SK-N-SH (cell line): ENCODE measurements at regions not wholly inside any gene's neighbourhood (a gene's known extent, or its start where the extent isn't known, plus 50 kb on each side); places are given as distances from the start of the nearest gene placed in this dataset.

Experiments
- CTCF ChIA-PET: fragments of 300-600, 350-600 bp; formaldehyde crosslinking; extraction: SDS; loops from one replicate; lab custom pipeline; 2021; lab: Yijun Ruan, JAX
- POLR2A ChIA-PET: fragments of 350-600 bp; sonication (Branson Sonifier 250); formaldehyde crosslinking; extraction: SDS; loops from one replicate; lab custom pipeline; 2020; ENCODE audit warnings: antibody characterized with exemption, inconsistent platforms; lab: Yijun Ruan, JAX
- DNase-seq: peaks from one replicate; pipeline ENCODE4 v3.0.0; 2012
- H2AFZ ChIP-seq: fragments of 200-600 bp; sonication (generic); 2 replicates; pipeline ENCODE4 v1.8.1; 2016; ENCODE audit warnings: antibody characterized with exemption, mild to moderate bottlenecking, low read depth
- H3F3A ChIP-seq: fragments of 200-600 bp; sonication (generic); replicated peaks from 2 replicates; pipeline ENCODE3; 2016; ENCODE audit warnings: antibody characterized with exemption, mild to moderate bottlenecking; ENCODE audit not compliant: insufficient read depth
- H3K27ac ChIP-seq, 2 experiments: fragments of 200-500 bp in 1 of 2; fragments of 200-600 bp in 1 of 2; sonication (Bioruptor generic) in 1 of 2; sonication (generic), shearing (Covaris generic) in 1 of 2; 2 replicates each; pipeline versions ENCODE4 v1.5.1 to v1.6.1; 2014 to 2016; ENCODE audit warnings: low read depth in 2 of 2, inconsistent platforms in 1 of 2, low read length in 1 of 2, mild to moderate bottlenecking in 1 of 2, mixed read lengths in 1 of 2
- H3K27me3 ChIP-seq: fragments of 200-600 bp; sonication (generic), shearing (Covaris generic); 2 replicates; pipeline ENCODE4 v1.6.1; 2016; ENCODE audit warnings: mixed run types; ENCODE audit not compliant: insufficient read depth
- H3K36me3 ChIP-seq, 2 experiments: fragments of 200-500 bp in 1 of 2; fragments of 200-600 bp in 1 of 2; sonication (Bioruptor generic) in 1 of 2; sonication (generic) in 1 of 2; replicated peaks in 1 of 2; 2 replicates each; pipeline versions ENCODE3 to v1.5.1; 2014 to 2016; ENCODE audit warnings: low read length in 1 of 2, mild to moderate bottlenecking in 1 of 2; ENCODE audit not compliant: insufficient read depth in 2 of 2, control insufficient read depth in 1 of 2
- H3K4me1 ChIP-seq, 2 experiments: fragments of 200-500 bp in 1 of 2; fragments of 200-600 bp in 1 of 2; sonication (Bioruptor generic) in 1 of 2; sonication (generic), shearing (Covaris generic) in 1 of 2; 2 replicates each; pipeline versions ENCODE4 v1.5.1 to v1.6.1; 2014 to 2016; ENCODE audit warnings: low read depth in 1 of 2, low read length in 1 of 2, mixed run types in 1 of 2; ENCODE audit not compliant: insufficient read depth in 2 of 2, control insufficient read depth in 1 of 2
- H3K4me2 ChIP-seq: fragments of 200-600 bp; sonication (generic), shearing (Covaris generic); 2 replicates; pipeline ENCODE4 v1.6.1; 2017; ENCODE audit warnings: mixed run types
- H3K4me3 ChIP-seq, 2 experiments: fragments of 200-500 bp in 1 of 2; fragments of 200-600 bp in 1 of 2; sonication (Bioruptor generic) in 1 of 2; sonication (generic), shearing (Covaris generic) in 1 of 2; 2 replicates each; pipeline versions ENCODE4 v1.5.1 to v1.8.1; 2014 to 2016; ENCODE audit warnings: low read depth in 2 of 2, inconsistent platforms in 1 of 2, low read length in 1 of 2, mild to moderate bottlenecking in 1 of 2, mixed read lengths in 1 of 2, moderate library complexity in 1 of 2
- H3K79me2 ChIP-seq: fragments of 200-600 bp; sonication (generic); 2 replicates; pipeline ENCODE4 v1.8.1; 2017; ENCODE audit warnings: mild to moderate bottlenecking; ENCODE audit not compliant: insufficient read depth
- H3K9ac ChIP-seq: fragments of 200-600 bp; sonication (generic); 2 replicates; pipeline ENCODE4 v1.6.1; 2017; ENCODE audit warnings: mixed run types
- H3K9me2 ChIP-seq: fragments of 200-600 bp; sonication (generic); 2 replicates; pipeline ENCODE4 v1.6.1; 2017; ENCODE audit warnings: mixed run types
- H3K9me3 ChIP-seq: fragments of 200-600 bp; sonication (generic); 2 replicates; pipeline ENCODE4 v1.6.1; 2017; ENCODE audit warnings: mixed run types, mild to moderate bottlenecking, moderate library complexity
- H4K20me1 ChIP-seq: fragments of 200-600 bp; sonication (generic); 2 replicates; pipeline ENCODE4 v1.6.1; 2017; ENCODE audit warnings: mild to moderate bottlenecking, mixed run types; ENCODE audit not compliant: insufficient read depth
- CHD2 ChIP-seq: fragments of 150-350 bp; IDR thresholded peaks from 2 replicates; pipeline ENCODE4 v1.6.1; 2018; ENCODE audit warnings: low read length; ENCODE audit not compliant: partially characterized antibody
- ELF1 ChIP-seq: IDR thresholded peaks from 2 replicates; pipeline ENCODE4 v1.4.0; 2012
- EZH2phosphoT487 ChIP-seq: fragments of 200-600 bp; sonication (generic); IDR thresholded peaks from 2 replicates; pipeline ENCODE4 v1.6.1; 2017; ENCODE audit warnings: low read depth, mixed run types, mild to moderate bottlenecking, antibody characterized with exemption, moderate library complexity, borderline replicate concordance
- FOSL2 ChIP-seq: IDR thresholded peaks from 2 replicates; pipeline ENCODE4 v1.4.0; 2012; ENCODE audit warnings: low read depth, mild to moderate bottlenecking, moderate library complexity, borderline replicate concordance
- FOXJ3 ChIP-seq: sonication (generic); formaldehyde crosslinking; IDR thresholded peaks from 2 replicates; pipeline ENCODE4 v1.5.1; 2020; ENCODE audit warnings: mild to moderate bottlenecking, missing genetic modification reagents
- FOXM1 ChIP-seq: IDR thresholded peaks from 2 replicates; pipeline ENCODE4 v1.4.0; 2012; ENCODE audit warnings: low read depth, mild to moderate bottlenecking
- IRF3 ChIP-seq: fragments of 150-350 bp; IDR thresholded peaks from 2 replicates; pipeline ENCODE4 v1.6.1; 2016; ENCODE audit warnings: mild to moderate bottlenecking, low read depth, low read length
- MXI1 ChIP-seq: IDR thresholded peaks from 2 replicates; pipeline ENCODE4 v1.6.1; 2012; ENCODE audit warnings: mild to moderate bottlenecking, low read depth, low read length, improper control_type of control experiment
- NFIC ChIP-seq: IDR thresholded peaks from 2 replicates; pipeline ENCODE4 v1.4.0; 2012; ENCODE audit warnings: borderline replicate concordance
- POLR2AphosphoS5 ChIP-seq: IDR thresholded peaks from 2 replicates; pipeline ENCODE4 v1.6.1; 2012; ENCODE audit warnings: low read depth, low read length
- RFX5 ChIP-seq: IDR thresholded peaks from 2 replicates; pipeline ENCODE4 v1.6.1; 2012; ENCODE audit warnings: mild to moderate bottlenecking, improper control_type of control experiment, low read length
- RXRA ChIP-seq: IDR thresholded peaks from 2 replicates; pipeline ENCODE4 v1.4.0; 2012; ENCODE audit warnings: low read depth, mild to moderate bottlenecking, borderline replicate concordance
- WGBS: methylation state at CpG from one replicate; pipeline ENCODE4 v1.1.6; 2017; ENCODE audit warnings: low lambda C conversion rate; 5-methylcytosine and 5-hydroxymethylcytosine counted together
- TF ChIP-seq, protein P1 (sequence below): IDR thresholded peaks from 2 replicates; pipeline ENCODE4 v1.4.0; 2012; ENCODE audit warnings: low read depth, borderline replicate concordance
- TF ChIP-seq, protein P2 (sequence below): IDR thresholded peaks from 2 replicates; pipeline ENCODE4 v1.4.0; 2012; ENCODE audit warnings: low read depth, borderline replicate concordance
- TF ChIP-seq, protein P3 (sequence below): fragments of 150-350 bp; IDR thresholded peaks from 2 replicates; pipeline ENCODE4 v1.6.1; 2017; ENCODE audit warnings: antibody characterized with exemption, low read length, low read depth, borderline replicate concordance

GRCh38 chr7:86152926-86153325 is 490.8 kb upstream of the GRM3 start:
- no peak for DNase-seq
- Histone ChIP-seq H4K20me1 (no peaks in the 10 kb centered on the region), H3K27me3 (no peaks in the 10 kb centered on the region), H3F3A (no peaks in the 10 kb centered on the region), H3K4me1 (no peaks in the 10 kb centered on the region), H3K9ac (no peak overlapping the region), H3K36me3 (no peaks in the 10 kb centered on the region), H3K79me2 (no peaks in the 10 kb centered on the region), H2AFZ (no peak overlapping the region), H3K4me2 (no peak overlapping the region), H3K9me2 (0 out of 2 replicates have a peak, but pooled peaks cover 3% of the 10 kb centered on the region), H3K27ac (no peak overlapping the region), H3K4me3 (no peak overlapping the region), H3K9me3 (no peaks in the 10 kb centered on the region)
- TF ChIP-seq MXI1, result no peak
- no peak for TF ChIP-seq FOXJ3 (CRISPR knock-in tag)
- TF ChIP-seq, protein P1, sequence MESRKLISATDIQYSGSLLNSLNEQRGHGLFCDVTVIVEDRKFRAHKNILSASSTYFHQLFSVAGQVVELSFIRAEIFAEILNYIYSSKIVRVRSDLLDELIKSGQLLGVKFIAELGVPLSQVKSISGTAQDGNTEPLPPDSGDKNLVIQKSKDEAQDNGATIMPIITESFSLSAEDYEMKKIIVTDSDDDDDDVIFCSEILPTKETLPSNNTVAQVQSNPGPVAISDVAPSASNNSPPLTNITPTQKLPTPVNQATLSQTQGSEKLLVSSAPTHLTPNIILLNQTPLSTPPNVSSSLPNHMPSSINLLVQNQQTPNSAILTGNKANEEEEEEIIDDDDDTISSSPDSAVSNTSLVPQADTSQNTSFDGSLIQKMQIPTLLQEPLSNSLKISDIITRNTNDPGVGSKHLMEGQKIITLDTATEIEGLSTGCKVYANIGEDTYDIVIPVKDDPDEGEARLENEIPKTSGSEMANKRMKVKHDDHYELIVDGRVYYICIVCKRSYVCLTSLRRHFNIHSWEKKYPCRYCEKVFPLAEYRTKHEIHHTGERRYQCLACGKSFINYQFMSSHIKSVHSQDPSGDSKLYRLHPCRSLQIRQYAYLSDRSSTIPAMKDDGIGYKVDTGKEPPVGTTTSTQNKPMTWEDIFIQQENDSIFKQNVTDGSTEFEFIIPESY, result no peak
- TF ChIP-seq, protein P2, sequence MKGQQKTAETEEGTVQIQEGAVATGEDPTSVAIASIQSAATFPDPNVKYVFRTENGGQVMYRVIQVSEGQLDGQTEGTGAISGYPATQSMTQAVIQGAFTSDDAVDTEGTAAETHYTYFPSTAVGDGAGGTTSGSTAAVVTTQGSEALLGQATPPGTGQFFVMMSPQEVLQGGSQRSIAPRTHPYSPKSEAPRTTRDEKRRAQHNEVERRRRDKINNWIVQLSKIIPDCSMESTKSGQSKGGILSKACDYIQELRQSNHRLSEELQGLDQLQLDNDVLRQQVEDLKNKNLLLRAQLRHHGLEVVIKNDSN, result no peak
- TF ChIP-seq NFIC, result no peak
- TF ChIP-seq IRF3, result no peak
- no peak for TF ChIP-seq EZH2phosphoT487
- TF ChIP-seq POLR2AphosphoS5, result no peak
- TF ChIP-seq ELF1, result no peak
- TF ChIP-seq RXRA, result no peak
- no peak for TF ChIP-seq FOSL2
- TF ChIP-seq RFX5, result no peak
- TF ChIP-seq FOXM1, result no peak
- no peak for TF ChIP-seq CHD2
- TF ChIP-seq, protein P3, sequence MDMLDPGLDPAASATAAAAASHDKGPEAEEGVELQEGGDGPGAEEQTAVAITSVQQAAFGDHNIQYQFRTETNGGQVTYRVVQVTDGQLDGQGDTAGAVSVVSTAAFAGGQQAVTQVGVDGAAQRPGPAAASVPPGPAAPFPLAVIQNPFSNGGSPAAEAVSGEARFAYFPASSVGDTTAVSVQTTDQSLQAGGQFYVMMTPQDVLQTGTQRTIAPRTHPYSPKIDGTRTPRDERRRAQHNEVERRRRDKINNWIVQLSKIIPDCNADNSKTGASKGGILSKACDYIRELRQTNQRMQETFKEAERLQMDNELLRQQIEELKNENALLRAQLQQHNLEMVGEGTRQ, result no peak
- CTCF ChIA-PET, result no interaction called here
- 0% methylated on average over 2 of the region's 2 CpGs for WGBS
- POLR2A ChIA-PET, result no interaction called here
